Epithelial cell of esophagus (primary cell): ENCODE measurements at regions not wholly inside any gene's neighbourhood (a gene's known extent, or its start where the extent isn't known, plus 50 kb on each side); places are given as distances from the start of the nearest gene placed in this dataset.
"Not testable (repeated sequence)": the region's sequence is repeated elsewhere in the genome, so short reads cannot be mapped to it uniquely, and the experiment has no call there.

Experiments used
- DNase-seq: peaks from one replicate; pipeline ENCODE4 v3.0.0; 2010; ENCODE audit warnings: low read depth
- H3K4me3 ChIP-seq: 2 replicates; pipeline ENCODE4 v1.5.1; 2011; ENCODE audit warnings: mild to moderate bottlenecking, low read length, control low read depth
- CTCF ChIP-seq: IDR thresholded peaks from 2 replicates; pipeline ENCODE4 v1.5.1; 2011; ENCODE audit warnings: low read depth, mild to moderate bottlenecking, low read length, control low read depth, inconsistent platforms; ENCODE audit not compliant: insufficient read depth; ENCODE audit errors: missing control alignments

DNA sequence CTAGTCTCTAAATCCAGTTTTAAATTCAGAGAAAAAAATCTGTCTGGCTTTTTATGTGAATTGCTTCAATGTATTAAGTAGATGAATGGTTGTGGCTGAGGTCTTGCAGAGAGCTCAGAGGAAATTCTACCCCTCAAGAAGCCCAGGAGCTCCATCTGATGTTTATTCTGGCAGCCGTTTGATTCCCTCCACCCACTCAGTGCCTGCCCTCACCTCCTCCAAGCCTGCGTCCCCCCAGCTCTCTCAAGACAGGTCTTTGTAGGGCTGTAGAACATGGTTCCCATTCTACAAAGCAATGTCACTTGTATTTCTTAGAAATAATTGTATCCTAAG, 366.3 kb downstream of the ANAPC1 start:
- H3K4me3 ChIP-seq, DNase-seq: not testable (repeated sequence)

DNA sequence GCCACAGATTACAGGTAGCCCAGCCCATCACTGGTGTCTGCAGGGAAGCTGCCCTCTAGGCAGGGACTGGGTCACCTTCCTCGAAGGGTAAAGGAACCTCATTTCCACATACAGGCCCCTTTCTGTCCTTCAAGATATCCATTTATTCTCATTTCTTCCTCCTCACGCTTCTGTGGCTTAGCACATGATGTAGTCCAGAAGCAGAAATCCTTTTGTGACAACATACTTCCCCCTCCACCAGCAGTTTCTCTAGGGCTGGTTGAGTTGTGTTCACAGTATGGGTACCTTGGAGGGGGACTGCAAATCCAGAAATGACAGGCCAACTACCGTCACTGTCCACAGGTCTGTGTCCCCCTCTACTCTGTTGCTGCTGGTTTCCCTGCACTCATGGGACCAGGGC, 364.9 kb downstream of the ANAPC1 start:
- no peak overlapping the region for H3K4me3 ChIP-seq
- no peak for DNase-seq
- no peak for TF ChIP-seq CTCF

DNA sequence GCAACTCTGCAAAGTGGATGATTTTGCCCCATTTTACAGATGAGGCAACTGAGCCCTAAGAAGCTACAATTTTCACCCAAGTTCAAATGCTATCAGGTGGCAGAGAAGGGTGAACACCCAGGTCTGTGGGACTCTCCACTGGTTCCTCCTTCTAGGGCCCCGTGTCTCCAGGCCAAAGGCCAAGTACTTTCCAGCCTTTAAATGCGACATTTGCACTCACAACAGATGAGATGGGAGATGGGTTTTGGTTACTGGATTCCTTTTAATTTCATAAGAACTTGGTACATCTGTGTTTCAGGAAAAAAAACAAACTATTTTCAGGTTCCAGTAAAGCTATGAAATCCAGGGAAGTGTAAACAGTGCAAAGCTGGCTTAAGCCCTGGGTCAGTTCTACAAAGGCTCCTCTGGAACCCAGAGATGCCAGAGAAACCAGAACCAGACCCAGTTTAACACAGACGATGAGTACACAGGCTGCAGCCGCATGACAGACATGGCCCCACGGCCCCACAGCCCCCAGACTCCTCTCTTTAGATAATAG, 361.7 kb downstream of the ANAPC1 start:
- H3K4me3 ChIP-seq = no peak overlapping the region
- DNase-seq = no peak
- no peak for TF ChIP-seq CTCF

DNA sequence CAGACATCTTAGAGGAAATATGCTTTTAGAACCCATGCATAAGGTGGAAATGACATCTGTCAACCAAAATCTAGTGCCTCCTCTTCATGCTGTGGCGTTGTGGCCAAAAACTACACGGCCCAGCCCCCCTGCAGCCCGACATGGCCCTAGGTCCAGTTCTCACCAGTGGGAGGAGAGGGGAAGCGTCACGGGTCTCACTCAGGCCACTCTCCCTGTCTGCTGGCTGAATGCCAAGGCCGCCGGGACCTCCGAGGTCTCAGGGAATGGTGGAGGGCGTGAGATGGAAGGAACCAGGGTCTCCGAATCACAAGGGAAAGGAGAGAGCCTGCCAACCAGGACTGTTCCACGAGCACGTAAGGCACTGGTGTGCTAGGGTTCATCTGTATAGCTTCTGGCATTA, 361.0 kb downstream of the ANAPC1 start:
- TF ChIP-seq CTCF = no peak
- no peak for DNase-seq
- H3K4me3 ChIP-seq = no peak overlapping the region

DNA sequence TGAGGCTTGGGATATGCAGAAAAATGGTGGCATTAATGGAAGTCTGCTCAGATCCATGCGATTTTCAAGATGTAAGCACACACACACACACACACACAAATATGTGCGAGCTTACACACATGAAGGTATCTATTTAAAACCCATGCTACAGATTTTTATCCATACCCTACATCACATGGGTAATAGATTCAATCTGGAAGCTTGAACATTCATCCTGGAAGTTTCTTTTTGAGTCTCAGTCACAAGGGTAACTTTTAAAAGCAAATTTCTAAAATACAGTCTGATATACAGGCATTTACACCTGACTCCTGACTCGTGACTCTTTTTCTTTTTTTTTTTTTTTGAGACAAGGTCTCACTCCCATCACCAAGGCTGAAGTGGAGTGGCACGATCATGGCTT, 359.0 kb downstream of the ANAPC1 start:
- not testable (repeated sequence) for DNase-seq, H3K4me3 ChIP-seq

DNA sequence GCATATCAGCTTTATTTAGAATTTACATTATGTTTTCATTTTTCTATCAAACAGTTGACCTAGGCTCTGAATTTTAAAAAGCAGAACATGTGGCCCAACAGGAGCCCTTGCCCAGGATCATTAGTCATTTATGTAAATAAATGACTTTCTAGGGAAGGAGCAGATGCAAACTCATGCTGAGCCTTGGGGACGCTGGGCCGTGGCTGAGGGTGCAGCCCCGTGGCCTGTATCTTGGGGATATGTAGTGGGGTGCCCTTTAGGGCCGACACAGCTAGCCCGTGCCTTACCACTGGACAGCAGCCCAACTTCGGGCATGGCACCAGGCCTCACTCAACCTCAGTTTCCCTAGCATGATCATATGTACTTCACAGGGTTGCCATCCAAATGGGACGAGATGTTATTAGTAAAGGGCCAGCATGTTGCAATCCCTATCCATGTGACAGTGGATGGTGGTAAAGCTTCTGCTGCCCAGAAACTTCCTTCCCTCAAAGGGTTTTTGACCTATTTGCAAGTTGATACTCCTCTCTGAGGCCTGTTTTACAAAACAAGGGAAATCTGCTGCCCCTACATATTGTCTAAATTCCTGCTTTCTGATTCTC, 357.9 kb downstream of the ANAPC1 start:
- not testable (repeated sequence) for DNase-seq, H3K4me3 ChIP-seq

- not testable (repeated sequence) for DNase-seq, H3K4me3 ChIP-seq
These were observed 356.1 kb downstream of the ANAPC1 start for GRCh38 chr2:111527707-111528400.

DNA sequence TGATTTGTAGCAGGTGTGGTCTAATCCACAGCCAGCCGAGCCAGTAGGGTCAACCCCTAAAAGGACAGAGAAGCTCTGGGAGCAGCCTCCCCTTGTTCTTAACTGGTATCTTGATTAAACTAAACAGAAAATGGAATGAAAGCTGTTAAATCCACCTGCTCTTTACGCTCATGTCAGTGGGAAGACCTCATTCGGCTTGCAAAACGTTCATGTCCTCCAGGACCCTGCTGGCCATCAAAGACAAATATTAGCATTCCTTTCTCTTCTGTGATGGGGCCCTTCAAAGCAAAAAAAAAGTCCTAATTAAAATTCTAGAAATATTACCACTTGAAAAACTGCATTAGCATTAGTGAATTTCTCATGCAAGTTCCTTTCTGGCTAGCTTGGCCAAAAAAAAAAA, 355.0 kb downstream of the ANAPC1 start:
- H3K4me3 ChIP-seq, DNase-seq: not testable (repeated sequence)

DNA sequence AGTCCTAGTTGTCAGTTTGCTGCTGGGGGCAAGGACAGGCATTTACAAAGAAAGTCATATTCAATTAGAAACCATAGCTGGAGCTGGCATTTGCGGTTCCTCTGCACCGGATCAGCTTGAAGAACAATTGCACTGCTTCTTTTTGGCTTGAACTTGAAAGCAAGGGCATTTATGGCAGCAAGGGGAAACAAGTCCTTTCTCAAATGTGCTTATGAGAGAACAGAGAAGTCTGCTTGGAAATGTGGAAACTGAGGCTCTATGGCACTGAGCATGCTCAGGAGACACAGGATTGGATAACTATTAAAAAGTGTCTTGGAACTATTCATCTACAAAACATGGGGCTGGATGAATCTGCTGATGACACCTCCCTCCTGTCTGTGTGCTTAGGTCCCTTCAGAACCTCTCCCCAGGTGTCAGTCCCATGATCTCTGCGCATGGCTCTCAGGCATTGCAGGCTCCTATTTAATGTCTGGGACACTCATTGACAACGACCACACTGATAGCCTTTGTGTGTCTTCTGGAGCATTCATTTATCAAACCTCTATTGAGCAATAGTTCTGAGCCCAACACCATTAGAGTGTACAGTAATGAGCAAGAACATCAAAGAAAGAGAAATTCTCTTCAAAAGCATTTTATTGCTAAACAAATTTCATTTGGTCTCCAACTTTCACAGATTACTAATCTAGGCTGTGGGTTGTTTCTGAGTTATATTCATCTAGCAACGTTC, 353.6 kb downstream of the ANAPC1 start:
- DNase-seq, H3K4me3 ChIP-seq: not testable (repeated sequence)

- DNase-seq, H3K4me3 ChIP-seq: not testable (repeated sequence)
These were observed 351.1 kb downstream of the ANAPC1 start for GRCh38 chr2:111532682-111533556.

- not testable (repeated sequence) for H3K4me3 ChIP-seq
- DNase-seq = peak; percentile 50
These were observed 350.3 kb downstream of the ANAPC1 start for GRCh38 chr2:111533557-111534247.
